MV-4-11 (cell line): ENCODE measurements at regions not wholly inside any gene's neighbourhood (a gene's known extent, or its start where the extent isn't known, plus 50 kb on each side); places are given as distances from the start of the nearest gene placed in this dataset.
"Not testable (repeated sequence)": the region's sequence is repeated elsewhere in the genome, so short reads cannot be mapped to it uniquely, and the experiment has no call there.

Source experiments
- DNase-seq: peaks from one replicate; lab custom pipeline; 2025; lab: John Stamatoyannopoulos, UW

DNA sequence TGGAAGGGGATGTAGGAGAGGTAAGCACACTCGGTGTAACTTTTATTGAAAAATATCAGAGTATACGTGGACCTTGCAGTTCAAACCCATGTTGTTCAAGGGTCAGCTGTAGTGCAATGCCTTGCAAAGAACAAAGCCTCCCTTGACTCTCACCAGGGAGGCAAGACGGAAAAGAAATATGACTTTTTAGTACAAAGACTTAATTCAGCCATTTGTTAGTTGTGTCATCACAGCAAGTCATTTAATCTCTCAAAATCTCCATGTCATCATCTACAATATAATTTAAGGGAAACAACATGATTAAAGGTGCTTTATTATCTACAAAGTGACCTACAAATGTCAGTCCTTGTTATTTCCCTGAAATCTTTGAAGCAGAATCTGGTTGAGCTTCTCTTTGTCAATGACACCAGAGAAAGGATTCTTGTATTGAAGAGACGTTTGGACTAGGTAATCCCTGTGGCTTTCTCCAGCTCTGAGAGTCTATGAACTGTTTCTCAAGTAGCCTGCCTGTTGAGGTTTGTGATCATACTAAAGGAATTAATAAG is 502.8 kb downstream of the REEP3 start:
- no peak for DNase-seq

DNA sequence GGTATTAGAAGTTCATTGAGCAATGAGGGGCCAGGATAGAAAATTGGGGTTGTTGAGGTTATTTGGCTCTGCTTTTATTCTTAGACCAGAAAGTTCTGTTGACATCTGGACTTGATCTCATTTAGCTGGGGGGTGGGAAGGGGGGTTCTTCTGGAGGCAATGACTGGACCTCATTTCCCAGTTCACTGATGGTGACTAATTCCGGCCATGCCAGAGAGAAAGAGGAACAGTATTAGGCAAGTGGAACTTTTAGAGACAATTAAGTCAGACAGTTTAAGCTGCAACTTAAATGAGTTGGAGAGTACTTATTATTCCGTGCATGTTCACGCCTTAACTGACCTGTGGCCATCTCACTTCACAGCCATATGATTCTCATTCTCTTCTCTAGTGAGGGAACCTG is 512.5 kb downstream of the REEP3 start:
- DNase-seq: peak; percentile 88

DNA sequence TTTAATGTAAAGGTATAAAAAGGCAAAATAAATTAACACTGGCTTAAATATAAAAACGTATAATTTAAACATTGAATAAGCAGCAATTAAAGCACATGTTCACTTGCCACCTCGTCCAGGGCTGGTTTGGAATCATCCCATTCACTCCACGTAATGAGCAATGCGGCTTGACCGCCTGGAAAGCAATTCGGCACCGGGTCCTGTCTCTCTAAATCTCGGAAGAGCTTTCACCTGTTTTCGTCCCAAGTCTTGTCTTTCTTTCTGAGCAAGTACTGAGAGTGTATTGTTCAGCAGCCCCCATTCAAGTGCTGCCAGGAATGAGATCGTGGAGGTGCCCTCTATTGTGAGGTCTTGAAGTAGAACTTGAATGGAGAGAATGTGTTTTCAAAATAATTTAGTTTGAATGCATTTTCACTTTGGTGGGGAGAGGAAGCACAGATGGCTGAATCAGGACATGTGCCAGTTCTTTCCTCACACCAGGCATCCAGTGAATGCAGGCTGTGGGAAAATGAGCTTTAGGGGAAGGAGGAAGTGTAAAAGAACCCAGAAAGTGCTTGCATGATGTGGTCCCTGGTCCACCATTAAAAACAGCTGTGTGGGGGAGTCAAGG is 515.2 kb downstream of the REEP3 start:
- peak; percentile 82 for DNase-seq

DNA sequence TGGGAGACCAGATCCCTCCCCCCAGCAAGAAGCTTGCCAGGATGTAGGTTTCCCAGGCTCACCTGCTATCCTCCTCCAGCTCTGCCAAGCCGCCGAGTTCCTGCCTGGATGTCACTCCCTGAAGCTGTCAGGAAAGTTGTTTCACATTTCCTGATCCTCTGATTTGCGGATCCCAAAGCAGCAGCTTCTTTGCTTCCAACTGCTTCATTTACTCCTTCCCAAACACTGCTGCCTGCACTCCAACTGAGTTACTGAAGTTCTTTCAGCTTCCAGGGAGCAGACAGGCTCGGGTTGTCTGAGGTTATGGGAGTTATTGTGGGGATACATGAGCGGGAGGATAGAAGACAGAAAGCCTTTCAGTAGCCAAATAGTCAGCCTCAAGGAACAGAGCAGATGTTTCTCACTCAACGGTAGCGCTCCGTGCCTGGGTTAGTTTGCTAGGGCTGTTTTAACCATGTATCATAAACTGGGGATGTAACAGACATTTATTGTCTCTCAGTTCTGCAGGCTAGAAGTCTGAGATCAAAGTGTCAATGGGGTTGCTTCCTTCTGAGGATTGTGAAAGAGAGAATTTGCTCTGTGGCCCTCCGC is 516.0 kb downstream of the REEP3 start:
- DNase-seq: peak; percentile 53

DNA sequence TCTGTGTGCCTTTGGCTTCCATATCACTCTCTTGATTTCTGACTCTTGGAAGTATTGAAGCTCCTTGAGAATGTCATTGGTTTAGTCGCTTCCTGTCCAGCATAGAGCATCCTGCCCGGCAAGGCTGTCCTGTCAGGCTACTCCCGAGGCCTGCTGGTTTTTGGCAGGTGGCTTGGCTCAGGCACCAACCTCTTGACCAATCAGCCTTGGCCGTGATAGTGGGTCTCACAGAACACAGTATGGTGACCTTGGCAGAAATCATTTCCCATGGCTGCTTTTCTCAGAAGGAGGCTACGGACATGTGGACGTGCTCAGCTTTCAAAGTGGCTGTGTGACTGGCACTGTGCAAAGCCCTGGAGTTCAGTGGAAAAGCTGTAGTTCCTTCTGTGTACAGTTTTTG is 516.9 kb downstream of the REEP3 start:
- DNase-seq: no peak

DNA sequence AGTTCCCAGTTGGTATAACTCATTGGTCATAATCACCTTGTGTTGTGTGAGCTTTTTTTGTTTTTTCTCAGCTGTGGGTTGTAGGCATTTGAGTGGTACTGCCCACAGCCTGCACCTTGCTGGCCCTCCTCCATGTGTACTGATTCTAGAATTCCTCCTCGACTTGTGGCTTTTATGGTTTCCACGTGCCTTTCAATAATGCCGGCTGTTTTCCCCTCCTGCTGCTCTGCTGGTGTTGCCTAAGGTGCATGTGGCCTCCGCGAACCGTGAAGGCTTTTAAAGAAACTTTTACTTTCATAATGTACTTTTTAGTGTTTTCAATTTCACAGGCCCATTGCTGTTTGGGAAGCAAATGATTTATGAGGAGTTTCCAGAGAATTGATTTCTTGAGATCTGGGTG is 518.0 kb downstream of the REEP3 start:
- DNase-seq: peak; percentile 43

DNA sequence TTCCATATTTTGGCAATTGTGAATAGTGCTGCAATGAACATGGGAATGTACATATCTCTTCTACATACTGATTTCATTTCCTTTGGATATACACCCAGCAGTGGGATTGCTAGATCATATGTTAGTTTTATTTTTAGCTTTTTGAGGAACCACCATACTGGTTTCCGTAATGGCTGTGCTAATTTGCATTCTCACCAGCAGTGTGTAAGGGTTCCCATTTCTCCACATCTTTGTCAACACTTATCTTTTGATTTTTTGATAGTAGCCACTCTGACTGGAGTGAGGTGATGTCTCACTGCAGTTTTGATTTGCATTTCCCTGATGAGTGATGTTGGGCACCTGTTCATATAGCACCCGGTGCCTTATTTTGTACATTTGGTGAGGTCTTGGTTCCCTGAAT is 519.6 kb downstream of the REEP3 start:
- DNase-seq: peak; percentile 82

DNA sequence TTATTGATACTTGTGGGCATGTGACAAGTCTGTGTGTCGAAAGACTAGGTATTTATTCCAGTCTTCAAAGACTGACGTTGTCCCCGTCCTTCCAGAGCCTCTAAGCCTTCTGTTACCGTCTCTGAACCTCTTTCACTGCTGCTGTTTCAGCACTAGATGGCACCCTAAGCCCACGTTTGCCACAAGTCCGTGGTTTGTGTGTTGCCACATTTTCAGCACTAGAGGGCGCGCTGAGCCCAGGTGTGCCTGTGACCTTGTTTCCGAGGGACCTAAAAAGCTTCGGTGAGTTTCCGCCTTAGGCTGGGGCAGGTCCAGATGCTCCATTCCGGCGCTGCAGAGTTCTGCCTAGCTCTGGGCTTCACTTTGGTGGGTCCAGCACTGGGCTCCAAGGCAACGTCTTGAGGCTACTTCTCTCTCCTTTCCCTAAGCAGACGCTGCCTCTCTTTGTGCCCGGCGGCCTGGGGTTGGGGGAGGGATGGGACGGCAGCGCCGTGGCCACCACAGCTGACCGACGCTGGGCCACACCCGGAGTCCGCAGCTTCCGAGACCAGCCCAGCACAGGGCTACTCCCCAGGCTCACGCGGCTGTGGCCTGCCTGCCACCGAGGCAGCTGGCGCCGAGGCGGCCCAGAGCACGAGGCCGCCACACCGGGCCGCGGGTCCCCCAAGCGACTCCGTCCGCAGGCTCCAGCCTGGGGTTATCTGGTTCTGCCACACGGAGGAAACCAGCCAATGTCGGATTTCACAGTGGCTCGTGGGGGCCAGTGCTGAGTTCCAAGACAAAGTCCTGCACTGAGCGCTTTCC is 520.2 kb downstream of the REEP3 start:
- DNase-seq: peak; percentile 82

DNA sequence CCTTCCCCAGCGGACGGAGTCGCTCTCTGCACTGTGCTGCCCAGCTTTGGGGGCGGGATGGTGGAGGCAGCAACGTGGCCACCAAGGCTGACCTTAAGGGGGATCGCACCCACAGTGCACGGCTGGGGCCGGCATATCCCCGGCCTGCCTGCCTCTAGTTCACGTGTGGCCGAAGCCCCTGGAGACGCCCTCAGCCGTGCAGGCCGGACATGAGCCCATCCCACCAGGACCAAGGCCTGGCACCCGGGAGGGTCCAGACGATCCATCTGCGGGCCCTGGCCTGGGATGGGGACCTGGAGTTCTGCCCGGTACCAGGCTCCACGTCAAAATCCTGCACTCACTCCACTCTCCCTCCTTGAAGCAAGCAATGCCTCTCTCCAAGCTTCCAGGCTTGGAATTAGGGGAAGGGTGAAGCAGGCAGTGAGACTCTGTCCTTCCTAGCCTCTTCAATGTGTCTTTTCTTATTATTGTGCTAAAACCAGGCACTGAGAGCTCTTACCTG is 520.8 kb downstream of the REEP3 start:
- no peak for DNase-seq

DNA sequence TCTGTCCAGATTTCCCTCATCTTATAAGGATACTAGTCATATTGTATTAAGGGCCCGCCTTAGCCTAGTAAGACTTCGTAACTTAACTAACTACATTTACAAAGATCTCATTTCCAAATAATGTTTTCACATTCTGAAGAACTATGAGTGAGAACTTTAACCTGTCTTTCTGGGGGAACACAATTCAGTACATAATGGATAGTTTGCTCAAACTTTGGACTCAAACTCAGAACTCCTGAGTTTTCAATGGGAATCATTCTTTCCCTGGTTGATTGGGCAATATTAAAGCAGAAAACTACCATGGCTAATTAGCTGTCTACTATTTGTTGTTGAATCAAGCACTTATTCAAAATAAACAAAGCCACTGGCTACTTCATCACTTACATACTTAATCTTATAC is 522.9 kb downstream of the REEP3 start:
- DNase-seq: no peak

DNA sequence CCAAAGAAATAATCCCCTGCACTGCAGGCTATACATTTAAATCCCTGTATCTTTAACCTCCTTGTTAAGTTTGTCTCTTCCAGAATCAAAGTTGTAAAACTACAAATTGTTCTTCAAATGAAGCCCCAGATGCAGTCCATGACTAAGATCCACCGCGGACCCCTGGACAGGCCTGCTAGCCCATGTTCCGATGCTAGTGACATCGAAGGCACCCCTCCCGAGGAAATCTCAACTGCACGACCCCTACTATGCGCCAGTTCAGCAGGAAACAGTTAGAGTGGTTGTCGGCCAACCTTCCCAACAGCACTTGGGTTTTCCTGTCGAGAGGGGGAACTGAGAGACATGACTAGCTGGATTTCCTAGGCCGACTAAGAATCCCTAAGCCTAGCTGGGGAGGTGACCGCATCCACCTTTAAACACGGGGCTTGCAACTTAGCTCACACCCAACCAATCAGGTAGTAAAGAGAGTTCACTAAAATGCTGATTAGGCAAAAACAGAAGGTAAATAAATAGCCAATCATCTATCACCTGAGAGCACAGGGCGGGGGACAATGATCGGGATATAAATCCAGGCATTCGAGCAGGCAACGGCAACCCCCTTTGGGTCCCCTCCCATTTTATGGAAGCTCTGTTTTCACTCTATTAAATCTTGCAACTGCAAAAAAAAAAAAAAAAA is 523.9 kb downstream of the REEP3 start:
- DNase-seq: not testable (repeated sequence)

DNA sequence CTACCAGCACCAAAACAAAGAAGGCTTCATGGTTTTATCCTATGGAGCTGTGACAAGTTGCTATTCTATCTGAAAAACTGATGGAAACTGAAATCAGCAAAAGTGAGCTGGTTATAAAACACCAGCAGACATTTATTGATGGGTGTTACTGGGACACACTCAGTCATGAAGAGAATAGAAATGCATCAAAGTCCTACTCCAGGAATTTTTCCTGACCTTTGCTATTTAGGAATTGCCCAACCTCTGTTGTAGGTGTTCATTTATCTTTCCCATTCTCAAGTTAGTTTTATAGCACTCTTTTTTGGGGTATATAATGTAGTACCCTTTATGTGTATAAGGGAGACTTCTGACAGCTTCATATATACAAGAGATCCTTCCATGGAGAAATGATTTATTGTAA is 533.2 kb downstream of the REEP3 start:
- DNase-seq: no peak

DNA sequence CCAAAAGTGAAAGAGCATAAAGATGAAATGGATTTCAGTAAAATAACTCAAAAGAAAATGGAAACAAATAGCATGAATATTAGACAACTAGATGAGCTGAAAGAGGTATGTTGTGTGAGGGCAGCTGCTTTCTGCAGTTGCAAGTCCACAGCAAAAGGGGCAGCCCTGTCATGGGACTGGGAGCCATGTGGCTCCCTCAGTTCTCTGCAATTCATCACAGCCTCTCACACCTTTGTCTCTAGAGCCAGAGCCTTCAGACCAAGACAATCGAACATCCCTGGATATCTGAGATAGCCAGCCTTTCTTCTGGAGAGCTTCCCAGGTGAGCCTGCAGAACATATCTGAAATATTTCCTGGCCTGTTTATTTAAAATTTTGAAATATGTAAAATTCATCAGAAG is 538.7 kb downstream of the REEP3 start:
- no peak for DNase-seq

DNA sequence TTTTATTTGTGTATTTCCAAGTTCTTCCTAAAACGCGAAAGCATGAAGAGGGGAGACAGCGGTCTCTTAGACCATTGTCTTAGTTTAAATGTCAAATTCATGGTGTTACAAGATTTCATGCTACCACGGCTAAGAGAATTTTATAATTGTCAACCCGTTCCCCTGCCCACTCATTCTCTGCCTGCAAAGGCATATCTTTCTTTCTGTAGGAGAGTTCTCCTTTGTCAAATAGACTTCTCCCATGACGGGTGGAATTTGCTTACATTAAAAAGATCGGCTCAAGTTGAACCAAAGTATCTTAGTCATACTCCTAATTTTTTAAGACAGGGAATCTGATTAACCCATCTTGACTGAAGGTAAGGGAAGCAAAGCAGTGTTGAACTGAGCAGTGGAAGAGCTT is 539.2 kb downstream of the REEP3 start:
- no peak for DNase-seq

DNA sequence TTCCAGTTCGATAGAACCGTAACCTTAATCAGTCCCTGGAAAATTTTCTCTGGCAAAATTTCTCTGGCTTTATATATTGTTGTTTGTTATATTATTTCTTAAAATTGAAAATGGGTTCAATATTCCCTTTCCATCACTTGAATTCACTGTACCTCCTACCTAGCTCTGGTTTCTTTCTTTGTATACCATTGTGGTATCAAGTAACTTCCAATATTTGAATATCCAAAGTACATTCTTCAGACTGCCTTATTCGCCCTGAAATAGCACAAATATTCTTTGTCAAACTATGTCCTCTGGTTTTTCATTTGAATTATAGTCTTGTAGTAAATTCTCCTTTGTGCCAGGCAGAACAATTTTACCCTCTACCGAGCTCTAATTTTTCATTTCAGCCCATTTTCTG is 541.6 kb downstream of the REEP3 start:
- DNase-seq: no peak

DNA sequence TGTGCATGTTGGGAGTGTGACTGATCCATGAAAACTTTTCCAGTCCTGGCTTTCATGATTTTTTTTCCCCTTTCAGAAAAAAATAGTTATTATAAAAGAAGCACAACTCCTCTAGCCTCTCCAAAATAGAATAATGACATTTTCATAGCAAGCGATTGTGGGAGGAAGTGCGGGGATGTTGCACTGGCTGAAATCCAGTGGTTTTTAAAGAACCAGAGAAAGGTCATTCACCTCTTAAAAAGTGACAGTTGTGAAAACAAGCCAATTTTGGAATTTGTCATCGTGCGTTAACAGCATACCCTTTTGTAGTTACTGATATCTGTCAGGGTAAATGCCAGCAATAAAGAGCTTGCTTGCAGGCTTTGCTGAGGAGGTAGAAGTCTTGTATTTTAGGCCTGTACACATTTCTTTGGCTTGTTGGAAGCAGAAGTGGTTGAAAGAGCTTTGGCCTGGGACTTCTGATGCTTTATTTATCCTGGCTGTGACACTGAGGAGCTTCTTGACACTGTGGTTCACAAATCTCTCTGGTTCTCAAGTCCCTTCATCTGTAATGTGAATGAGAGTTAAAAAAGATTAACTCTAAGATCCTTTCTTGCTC is 545.9 kb downstream of the REEP3 start:
- DNase-seq: peak; percentile 84

DNA sequence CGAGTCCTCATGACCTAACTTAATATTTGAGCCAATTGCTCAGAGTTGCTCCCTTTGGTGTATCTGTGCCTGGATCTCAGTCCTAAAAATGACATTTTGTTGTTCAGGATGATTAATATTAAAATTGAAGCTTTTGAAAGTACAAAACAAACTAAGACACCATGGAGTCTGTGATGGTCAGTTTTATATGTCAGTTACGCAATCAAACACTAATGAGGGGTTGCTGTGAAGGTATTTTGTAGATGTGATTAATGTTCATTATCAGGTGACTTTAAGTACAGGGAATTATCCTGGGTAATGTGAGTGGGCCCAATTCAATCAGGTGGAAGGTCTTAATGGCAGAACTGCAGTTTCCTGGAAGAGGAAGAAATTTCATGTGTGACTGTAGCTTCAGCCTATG is 546.7 kb downstream of the REEP3 start:
- DNase-seq: no peak

DNA sequence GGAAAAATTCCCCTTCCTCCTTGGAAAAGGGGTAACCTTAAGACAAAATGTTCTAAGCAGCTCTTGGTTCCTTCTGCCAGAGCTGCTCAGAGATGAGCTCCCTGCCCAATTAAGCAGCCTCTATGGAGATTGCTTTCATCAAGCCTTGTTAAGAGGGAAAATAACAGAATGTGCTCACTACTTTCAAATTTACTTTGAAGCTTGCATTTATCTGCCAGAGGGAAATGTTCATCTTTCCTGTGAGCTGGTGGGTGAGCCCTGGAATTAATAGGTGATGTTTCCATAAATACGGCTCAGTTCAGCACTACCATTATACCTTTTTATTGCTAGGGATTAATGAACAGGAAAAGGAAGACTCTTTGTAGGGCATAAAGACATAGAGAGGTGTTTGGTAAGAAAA is 549.0 kb downstream of the REEP3 start:
- DNase-seq: no peak

DNA sequence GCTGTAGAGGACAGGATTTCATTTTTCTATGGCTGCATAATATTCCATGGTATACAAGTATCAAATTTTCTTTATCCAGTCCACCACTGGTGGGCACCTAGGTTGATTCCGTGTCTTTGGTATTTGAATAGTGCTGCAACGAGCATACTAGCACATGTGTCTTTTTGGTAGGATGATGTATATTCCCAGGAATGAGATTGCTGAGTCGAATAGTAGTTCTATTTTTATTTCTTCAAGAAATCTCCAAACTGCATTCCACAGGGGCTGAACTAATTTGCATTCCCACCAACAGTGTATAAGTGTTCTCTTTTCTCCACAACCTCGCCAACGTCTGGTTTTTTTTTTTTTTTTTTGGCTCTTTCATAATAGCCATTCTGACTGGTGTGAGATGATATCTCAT is 550.0 kb downstream of the REEP3 start:
- DNase-seq: no peak

DNA sequence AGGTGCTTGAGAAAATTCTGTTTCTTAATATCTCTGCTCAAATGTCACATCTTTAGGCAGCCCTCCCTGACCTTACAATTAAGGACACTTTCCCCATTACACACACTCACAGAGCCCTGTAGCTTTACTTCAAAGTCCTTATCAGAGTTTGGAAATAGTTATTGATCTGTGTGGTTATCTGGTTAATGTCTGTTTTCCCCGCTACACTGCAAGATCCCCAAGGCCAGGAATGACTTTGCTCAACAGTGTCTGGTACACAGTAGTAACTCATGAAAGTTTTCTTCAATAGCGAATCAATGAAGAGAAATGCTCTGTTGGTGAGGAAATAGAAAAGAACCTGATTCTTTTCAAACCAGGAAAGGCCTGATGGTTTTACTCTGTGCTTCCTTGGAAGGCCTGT is 554.4 kb downstream of the REEP3 start:
- DNase-seq: no peak

DNA sequence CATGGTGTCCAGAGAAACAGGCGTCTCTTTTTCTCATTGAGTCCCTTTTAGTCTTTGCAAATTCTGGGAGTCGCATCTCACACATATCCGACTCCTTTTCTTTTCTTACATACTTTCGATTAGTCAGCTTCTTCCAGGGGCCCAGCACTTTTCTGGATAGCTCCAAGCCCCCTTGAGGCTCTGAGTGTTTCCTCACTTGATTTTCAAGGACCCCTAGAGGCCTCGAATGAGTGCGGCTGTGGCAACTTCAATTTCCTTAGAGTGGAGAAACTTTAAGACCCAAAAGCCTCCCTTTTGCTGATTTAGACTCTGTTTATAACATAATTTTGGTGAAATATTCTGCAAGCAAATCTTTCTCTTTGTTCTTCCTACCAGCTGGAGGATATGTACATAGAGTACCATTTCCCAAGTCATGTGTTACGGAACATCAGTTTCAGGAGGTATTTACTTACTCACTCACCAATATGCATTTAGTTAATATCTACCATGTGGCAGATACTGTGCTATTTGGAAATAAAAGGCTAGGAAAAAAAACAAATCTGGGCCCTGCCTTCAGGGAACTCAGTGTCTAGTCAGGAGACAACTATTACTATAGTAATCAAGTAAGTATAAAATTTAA is 555.2 kb downstream of the REEP3 start:
- no peak for DNase-seq

DNA sequence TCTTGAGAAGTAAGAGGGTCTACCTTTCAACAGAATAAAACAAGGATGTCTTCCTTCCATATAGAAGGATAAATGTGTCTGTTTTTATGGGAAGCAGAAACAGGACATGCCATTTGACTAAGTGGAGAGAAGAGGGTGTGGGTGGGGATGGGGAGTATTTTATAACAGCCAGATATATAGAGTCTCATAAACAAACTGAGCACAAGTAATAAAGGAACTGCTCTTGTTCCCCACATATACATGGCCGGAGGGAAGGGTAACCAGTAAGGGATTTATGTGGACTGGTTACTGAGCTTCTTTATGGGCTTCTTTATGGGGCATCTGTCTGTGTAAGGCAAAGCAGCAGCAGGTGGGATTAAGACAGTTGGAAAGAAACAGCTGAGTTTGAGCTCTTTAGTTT is 558.1 kb downstream of the REEP3 start:
- no peak for DNase-seq
